Loucy (cell line): ENCODE measurements at regions not wholly inside any gene's neighbourhood (a gene's known extent, or its start where the extent isn't known, plus 50 kb on each side); places are given as distances from the start of the nearest gene placed in this dataset.

ENCODE experiments used
- H2AFZ ChIP-seq: fragments of 200-600 bp; sonication (generic); 2 replicates; pipeline ENCODE4 v1.6.0; 2016; ENCODE audit warnings: antibody characterized with exemption, mild to moderate bottlenecking, low read length, moderate library complexity
- H3F3A ChIP-seq: fragments of 200-600 bp; 2 replicates; pipeline ENCODE4 v1.6.0; 2016; ENCODE audit warnings: antibody characterized with exemption, low read depth, mild to moderate bottlenecking
- H3K27me3 ChIP-seq: fragments of 200-600 bp; sonication (generic); 2 replicates; pipeline ENCODE4 v1.6.1; 2014; ENCODE audit warnings: low read length, mild to moderate bottlenecking; ENCODE audit not compliant: insufficient read depth, poor library complexity, severe bottlenecking
- H3K36me3 ChIP-seq: fragments of 200-600 bp; sonication (generic); 2 replicates; pipeline ENCODE4 v1.6.1; 2016; ENCODE audit warnings: low read length; ENCODE audit not compliant: insufficient read depth
- H3K4me1 ChIP-seq: fragments of 200-600 bp; sonication (generic); 2 replicates; pipeline ENCODE4 v1.5.1; 2014; ENCODE audit warnings: low read length, mild to moderate bottlenecking; ENCODE audit not compliant: insufficient read depth, poor library complexity, severe bottlenecking
- H3K4me2 ChIP-seq: fragments of 200-600 bp; sonication (generic); 2 replicates; pipeline ENCODE4 v1.6.0; 2014; ENCODE audit warnings: antibody characterized with exemption, low read length, low read depth, mild to moderate bottlenecking; ENCODE audit not compliant: poor library complexity, severe bottlenecking
- H3K4me3 ChIP-seq: fragments of 200-600 bp; sonication (generic); 2 replicates; pipeline ENCODE4 v1.5.1; 2014; ENCODE audit warnings: low read length, mild to moderate bottlenecking, mixed read lengths; ENCODE audit not compliant: poor library complexity, severe bottlenecking
- H3K79me2 ChIP-seq: fragments of 200-600 bp; sonication (generic); 2 replicates; pipeline ENCODE4 v1.6.1; 2014; ENCODE audit warnings: low read length; ENCODE audit not compliant: insufficient read depth
- H3K9ac ChIP-seq: fragments of 200-600 bp; sonication (generic); 2 replicates; pipeline ENCODE4 v1.6.0; 2014; ENCODE audit warnings: mild to moderate bottlenecking, low read depth, low read length, moderate library complexity; ENCODE audit not compliant: poor library complexity, severe bottlenecking
- H3K9me2 ChIP-seq: fragments of 200-600 bp; sonication (generic); replicated peaks from 2 replicates; pipeline ENCODE4 v1.6.1; 2016; ENCODE audit warnings: low read depth, low read length, mixed read lengths
- H3K9me3 ChIP-seq: fragments of 200-600 bp; sonication (generic); 2 replicates; pipeline ENCODE4 v1.6.1; 2014; ENCODE audit warnings: mild to moderate bottlenecking, antibody characterized with exemption, low read length, low read depth; ENCODE audit not compliant: insufficient read depth
- H4K20me1 ChIP-seq: fragments of 200-600 bp; sonication (generic); 2 replicates; pipeline ENCODE4 v1.6.0; 2014; ENCODE audit warnings: antibody characterized with exemption, low read length, mild to moderate bottlenecking; ENCODE audit not compliant: insufficient read depth, poor library complexity, severe bottlenecking
- EZH2phosphoT487 ChIP-seq: fragments of 200-600 bp; IDR thresholded peaks from 2 replicates; pipeline ENCODE4 v1.6.1; 2018; ENCODE audit warnings: antibody characterized with exemption, mild to moderate bottlenecking, moderate library complexity, borderline replicate concordance
- TF ChIP-seq, protein P1 (sequence below): fragments of 200-600 bp; sonication (generic); conservative IDR thresholded peaks from 2 replicates; pipeline ENCODE4 v1.5.1; 2014; ENCODE audit warnings: mild to moderate bottlenecking, antibody characterized with exemption, low read length

GRCh38 chr13:109986851-109987250, 200.5 kb upstream of the IRS2 start:
- Histone ChIP-seq H3K9ac (no peak overlapping the region), H3K36me3 (no peaks in the 10 kb centered on the region), H3F3A (no peaks in the 10 kb centered on the region), H3K4me2 (no peak overlapping the region), H3K4me1 (no peaks in the 10 kb centered on the region), H4K20me1 (no peaks in the 10 kb centered on the region), H3K4me3 (no peak overlapping the region), H3K79me2 (no peaks in the 10 kb centered on the region), H3K9me2 (no peaks in the 10 kb centered on the region), H3K27me3 (no peaks in the 10 kb centered on the region), H3K9me3 (no peaks in the 10 kb centered on the region), H2AFZ (no peak overlapping the region)
- TF ChIP-seq, protein P1, sequence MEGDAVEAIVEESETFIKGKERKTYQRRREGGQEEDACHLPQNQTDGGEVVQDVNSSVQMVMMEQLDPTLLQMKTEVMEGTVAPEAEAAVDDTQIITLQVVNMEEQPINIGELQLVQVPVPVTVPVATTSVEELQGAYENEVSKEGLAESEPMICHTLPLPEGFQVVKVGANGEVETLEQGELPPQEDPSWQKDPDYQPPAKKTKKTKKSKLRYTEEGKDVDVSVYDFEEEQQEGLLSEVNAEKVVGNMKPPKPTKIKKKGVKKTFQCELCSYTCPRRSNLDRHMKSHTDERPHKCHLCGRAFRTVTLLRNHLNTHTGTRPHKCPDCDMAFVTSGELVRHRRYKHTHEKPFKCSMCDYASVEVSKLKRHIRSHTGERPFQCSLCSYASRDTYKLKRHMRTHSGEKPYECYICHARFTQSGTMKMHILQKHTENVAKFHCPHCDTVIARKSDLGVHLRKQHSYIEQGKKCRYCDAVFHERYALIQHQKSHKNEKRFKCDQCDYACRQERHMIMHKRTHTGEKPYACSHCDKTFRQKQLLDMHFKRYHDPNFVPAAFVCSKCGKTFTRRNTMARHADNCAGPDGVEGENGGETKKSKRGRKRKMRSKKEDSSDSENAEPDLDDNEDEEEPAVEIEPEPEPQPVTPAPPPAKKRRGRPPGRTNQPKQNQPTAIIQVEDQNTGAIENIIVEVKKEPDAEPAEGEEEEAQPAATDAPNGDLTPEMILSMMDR, result no peak
- no peak for TF ChIP-seq EZH2phosphoT487

DNA sequence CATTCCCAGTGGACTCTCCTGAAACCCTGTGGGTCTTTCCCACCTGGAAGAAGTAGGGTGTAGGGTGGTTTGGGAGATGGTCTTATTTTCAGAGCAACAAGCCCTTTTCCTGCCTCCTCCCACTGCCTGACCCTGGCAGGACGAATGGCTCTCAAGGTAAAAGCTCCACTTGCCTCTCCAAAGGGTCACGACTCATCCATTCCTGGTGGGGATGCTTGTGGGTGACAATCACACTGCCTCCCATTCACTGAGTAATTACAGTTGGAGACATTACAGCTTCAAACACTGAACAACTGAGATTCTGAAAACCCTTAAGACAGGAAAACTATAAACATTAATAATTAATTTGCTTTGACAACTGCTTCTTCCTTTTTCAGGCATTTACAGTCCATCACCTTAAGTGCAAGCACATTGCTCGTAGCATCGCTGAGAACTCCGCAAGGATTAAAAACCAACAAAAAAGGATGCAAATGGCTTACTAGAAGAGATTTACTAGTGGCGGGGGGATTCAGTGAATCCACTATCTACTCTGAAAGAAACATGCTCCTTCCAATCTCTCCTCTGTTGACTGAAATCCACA, 199.6 kb upstream of the IRS2 start:
- H3K4me2 ChIP-seq, result no peak overlapping the region

DNA sequence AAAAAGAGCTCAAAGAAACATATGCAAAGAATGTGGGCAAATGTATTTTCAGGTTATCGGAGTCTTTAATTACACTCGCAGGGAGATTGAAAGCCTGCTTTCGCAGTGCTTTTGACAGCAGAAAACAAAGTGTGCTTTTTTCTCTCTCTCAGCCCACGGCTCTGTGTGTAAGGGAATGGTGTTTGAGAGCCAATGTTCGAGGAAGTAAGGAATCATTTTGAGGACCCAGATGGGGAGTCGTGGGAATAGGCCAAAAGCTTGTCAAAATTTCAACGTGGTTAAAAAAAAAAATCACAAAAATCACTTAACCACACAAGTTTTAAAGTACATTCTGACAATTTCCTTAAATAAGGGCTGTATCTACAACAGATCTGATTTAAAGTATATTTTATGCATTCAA, 197.1 kb upstream of the IRS2 start:
- Histone ChIP-seq H3K9me2 (no peaks in the 10 kb centered on the region), H3K4me3 (no peak overlapping the region), H3K9me3 (no peaks in the 10 kb centered on the region), H3K36me3 (no peaks in the 10 kb centered on the region), H3K27me3 (no peaks in the 10 kb centered on the region), H4K20me1 (no peaks in the 10 kb centered on the region), H3K4me1 (no peaks in the 10 kb centered on the region), H3K4me2 (no peak overlapping the region), H3F3A (no peaks in the 10 kb centered on the region), H3K79me2 (no peaks in the 10 kb centered on the region), H3K9ac (no peak overlapping the region), H2AFZ (no peak overlapping the region)
- TF ChIP-seq EZH2phosphoT487, result no peak
- TF ChIP-seq, protein P1, result no peak

More for the DNA sequence above, 199.6 kb upstream of the IRS2 start:
- no peaks in the 10 kb centered on the region for H3K79me2 ChIP-seq
- H3K9ac ChIP-seq, result no peak overlapping the region
- H3K27me3 ChIP-seq, result no peaks in the 10 kb centered on the region
- no peaks in the 10 kb centered on the region for H3K9me3 ChIP-seq
- TF ChIP-seq EZH2phosphoT487, result no peak
- TF ChIP-seq, protein P1, result no peak
- H3K36me3 ChIP-seq, result no peaks in the 10 kb centered on the region
- H3K4me1 ChIP-seq, result no peaks in the 10 kb centered on the region
- H3K4me3 ChIP-seq, result no peak overlapping the region
- no peaks in the 10 kb centered on the region for H3K9me2 ChIP-seq
- H3F3A ChIP-seq, result no peaks in the 10 kb centered on the region
- no peak overlapping the region for H2AFZ ChIP-seq
- H4K20me1 ChIP-seq, result no peaks in the 10 kb centered on the region
